Esophagus muscularis mucosa (tissue), 4 donors: ENCODE measurements at regions not wholly inside any gene's neighbourhood (a gene's known extent, or its start where the extent isn't known, plus 50 kb on each side); places are given as distances from the start of the nearest gene placed in this dataset.

ENCODE experiments used
- CTCF ChIP-seq, 3 experiments: fragments of 200-600 bp in 2 of 3; fragments of 450-650 bp in 1 of 3; sonication (generic) in 2 of 3; IDR thresholded peaks; one replicate each; pipeline ENCODE4 v1.5.1; 2017 to 2019; ENCODE audit warnings: antibody characterized with exemption in 3 of 3, mild to moderate bottlenecking in 2 of 3, moderate library complexity in 1 of 3
- EP300 ChIP-seq: sonication (generic); formaldehyde crosslinking; IDR thresholded peaks from one replicate; pipeline ENCODE4 v1.6.1; 2017; ENCODE audit warnings: antibody characterized with exemption
- POLR2A ChIP-seq: fragments of 450-650 bp; IDR thresholded peaks from one replicate; pipeline ENCODE4 v1.6.1; 2017; ENCODE audit warnings: antibody characterized with exemption, moderate library complexity, mild to moderate bottlenecking, low read depth

DNA sequence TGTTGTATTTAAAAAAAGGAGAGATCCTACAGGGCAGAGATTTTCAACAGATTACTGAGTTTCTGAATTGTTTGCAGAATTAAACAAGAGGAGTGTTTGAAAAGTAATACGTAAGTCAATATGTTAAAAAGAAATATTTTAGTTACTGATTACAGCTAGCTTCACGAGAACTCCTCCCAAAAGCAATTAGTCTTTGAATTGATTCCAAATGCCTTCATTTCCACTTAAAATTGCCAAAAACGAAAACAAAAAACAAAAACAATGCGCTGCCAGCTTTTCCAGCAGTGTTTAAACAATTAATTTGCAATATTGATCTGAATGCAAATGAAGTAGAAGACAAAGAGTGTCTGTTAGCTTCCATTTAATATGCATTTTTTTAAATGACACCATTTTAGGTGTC lies 310.0 kb downstream of the IPO8 start:
- TF ChIP-seq CTCF (IDR thresholded peaks at IDR 0.05) (no peak), EP300 (no peak), POLR2A (no peak)
